Spinal cord (tissue), 9 donors: ENCODE measurements at regions not wholly inside any gene's neighbourhood (a gene's known extent, or its start where the extent isn't known, plus 50 kb on each side); places are given as distances from the start of the nearest gene placed in this dataset.

Experiments used
- DNase-seq, 6 donors: peaks; one replicate each; pipeline versions ENCODE4 v3.0.0 to v3.0.0-alpha.2; 2013 to 2015; ENCODE audit warnings: low spot score in 6 of 6, low read depth in 4 of 6
- H3K27ac ChIP-seq: one replicate; pipeline ENCODE4 v1.5.1; 2013; ENCODE audit warnings: low read depth, low read length, control low read depth
- H3K27me3 ChIP-seq: one replicate; pipeline ENCODE4 v1.6.1; 2013; ENCODE audit warnings: low read length; ENCODE audit not compliant: control insufficient read depth, insufficient read depth
- H3K36me3 ChIP-seq: one replicate; pipeline ENCODE4 v1.6.1; 2013; ENCODE audit warnings: low read length; ENCODE audit not compliant: control insufficient read depth, insufficient read depth
- H3K4me1 ChIP-seq: one replicate; pipeline ENCODE4 v1.6.1; 2013; ENCODE audit warnings: low read length; ENCODE audit not compliant: control insufficient read depth, insufficient read depth
- H3K4me3 ChIP-seq: one replicate; pipeline ENCODE4 v1.5.1; 2013; ENCODE audit warnings: low read depth, low read length, control low read depth
- H3K9me3 ChIP-seq: one replicate; pipeline ENCODE4 v1.6.1; 2013; ENCODE audit warnings: low read length; ENCODE audit not compliant: control insufficient read depth, insufficient read depth
- WGBS: methylation state at CpG from one replicate; pipeline ENCODE4 v1.1.5; 2013; ENCODE audit warnings: missing lambda C conversion rate; ENCODE audit not compliant: insufficient coverage; 5-methylcytosine and 5-hydroxymethylcytosine counted together
- donor health status: healthy.

GRCh38 chr7:91412298-91412697 is 148.1 kb downstream of the FZD1 start:
- no peak overlapping the region for H3K4me3 ChIP-seq
- H3K27ac ChIP-seq, result no peak overlapping the region
- DNase-seq, result no peak
- no peaks in the 10 kb centered on the region for H3K27me3 ChIP-seq
- no CpG with 5 or more reads among the region's 2 CpGs for WGBS
- no peaks in the 10 kb centered on the region for H3K9me3 ChIP-seq
- H3K36me3 ChIP-seq, result no peaks in the 10 kb centered on the region
- H3K4me1 ChIP-seq, result no peaks in the 10 kb centered on the region

GRCh38 chr7:91414734-91415133 is 150.5 kb downstream of the FZD1 start:
- no peak overlapping the region for H3K4me3 ChIP-seq
- no peaks in the 10 kb centered on the region for H3K27me3 ChIP-seq
- no peak for DNase-seq
- H3K4me1 ChIP-seq, result no peaks in the 10 kb centered on the region
- no peaks in the 10 kb centered on the region for H3K36me3 ChIP-seq
- H3K27ac ChIP-seq, result no peak overlapping the region
- H3K9me3 ChIP-seq, result no peaks in the 10 kb centered on the region
- 100% methylated on average over 1 of the region's 2 CpGs for WGBS

GRCh38 chr7:91416155-91416865 is 152.1 kb downstream of the FZD1 start:
- Histone ChIP-seq H3K27ac (no peak overlapping the region), H3K36me3 (no peaks in the 10 kb centered on the region), H3K27me3 (no peaks in the 10 kb centered on the region), H3K4me3 (no peak overlapping the region), H3K4me1 (no peaks in the 10 kb centered on the region), H3K9me3 (no peaks in the 10 kb centered on the region)
- 80% methylated on average over 1 of the region's 4 CpGs for WGBS
- peak in 1 of 6 donors; percentile 52 for DNase-seq

- Histone ChIP-seq H3K27me3 (no peaks in the 10 kb centered on the region), H3K36me3 (no peaks in the 10 kb centered on the region), H3K9me3 (no peaks in the 10 kb centered on the region), H3K4me3 (no peak overlapping the region), H3K27ac (no peak overlapping the region), H3K4me1 (no peaks in the 10 kb centered on the region)
- WGBS, result 100% methylated on average over 2 of the region's 4 CpGs
- no peak for DNase-seq
Measured at GRCh38 chr7:91420606-91421005, 156.4 kb downstream of the FZD1 start.

GRCh38 chr7:91421018-91421417 is 156.8 kb downstream of the FZD1 start:
- 100% methylated on average over 2 of the region's 7 CpGs for WGBS

GRCh38 chr7:91424371-91424770 is 160.1 kb downstream of the FZD1 start:
- DNase-seq, result peak in 2 of 6 donors; percentile 33 to 63
- H3K27me3 ChIP-seq, result no peaks in the 10 kb centered on the region
- no peaks in the 10 kb centered on the region for H3K4me1 ChIP-seq
- H3K4me3 ChIP-seq, result no peak overlapping the region
- no peak overlapping the region for H3K27ac ChIP-seq
- WGBS, result no CpG with 5 or more reads among the region's 1 CpG
- no peaks in the 10 kb centered on the region for H3K9me3 ChIP-seq
- H3K36me3 ChIP-seq, result no peaks in the 10 kb centered on the region

More at GRCh38 chr7:91421018-91421417, 156.8 kb downstream of the FZD1 start:
- Histone ChIP-seq H3K4me3 (no peak overlapping the region), H3K36me3 (no peaks in the 10 kb centered on the region), H3K9me3 (no peaks in the 10 kb centered on the region), H3K27me3 (no peaks in the 10 kb centered on the region), H3K27ac (no peak overlapping the region), H3K4me1 (no peaks in the 10 kb centered on the region)
- no peak for DNase-seq

GRCh38 chr7:91425149-91425548 is 160.9 kb downstream of the FZD1 start:
- no peak for DNase-seq
- no peaks in the 10 kb centered on the region for H3K4me1 ChIP-seq
- H3K9me3 ChIP-seq, result no peaks in the 10 kb centered on the region
- no peak overlapping the region for H3K4me3 ChIP-seq
- no peaks in the 10 kb centered on the region for H3K27me3 ChIP-seq
- 89% methylated on average over 6 of the region's 6 CpGs for WGBS
- H3K27ac ChIP-seq, result no peak overlapping the region
- H3K36me3 ChIP-seq, result no peaks in the 10 kb centered on the region

GRCh38 chr7:91427051-91427450 is 162.8 kb downstream of the FZD1 start:
- H3K4me3 ChIP-seq, result no peak overlapping the region
- peak in 2 of 6 donors; percentile 33 to 55 for DNase-seq
- no peaks in the 10 kb centered on the region for H3K27me3 ChIP-seq
- H3K27ac ChIP-seq, result no peak overlapping the region
- H3K4me1 ChIP-seq, result no peaks in the 10 kb centered on the region
- H3K9me3 ChIP-seq, result no peaks in the 10 kb centered on the region
- H3K36me3 ChIP-seq, result no peaks in the 10 kb centered on the region

- no peaks in the 10 kb centered on the region for H3K36me3 ChIP-seq
- H3K4me1 ChIP-seq, result no peaks in the 10 kb centered on the region
- no CpG with 5 or more reads among the region's 1 CpG for WGBS
- H3K27me3 ChIP-seq, result no peaks in the 10 kb centered on the region
- no peak for DNase-seq
- H3K9me3 ChIP-seq, result no peaks in the 10 kb centered on the region
- no peak overlapping the region for H3K27ac ChIP-seq
- no peak overlapping the region for H3K4me3 ChIP-seq
Measured at GRCh38 chr7:91431601-91432000, 167.4 kb downstream of the FZD1 start.

GRCh38 chr7:91434836-91435235 is 170.6 kb downstream of the FZD1 start:
- Histone ChIP-seq H3K27ac (no peak overlapping the region), H3K36me3 (no peaks in the 10 kb centered on the region), H3K4me1 (no peaks in the 10 kb centered on the region), H3K4me3 (no peak overlapping the region), H3K9me3 (no peaks in the 10 kb centered on the region), H3K27me3 (no peaks in the 10 kb centered on the region)
- no peak for DNase-seq
- 82% methylated on average over 5 of the region's 6 CpGs for WGBS
